ENCODE measurements at regions not wholly inside any gene's neighbourhood (a gene's known extent, or its start where the extent isn't known, plus 50 kb on each side); places are given as distances from the start of the nearest gene placed in this dataset.

DNA sequence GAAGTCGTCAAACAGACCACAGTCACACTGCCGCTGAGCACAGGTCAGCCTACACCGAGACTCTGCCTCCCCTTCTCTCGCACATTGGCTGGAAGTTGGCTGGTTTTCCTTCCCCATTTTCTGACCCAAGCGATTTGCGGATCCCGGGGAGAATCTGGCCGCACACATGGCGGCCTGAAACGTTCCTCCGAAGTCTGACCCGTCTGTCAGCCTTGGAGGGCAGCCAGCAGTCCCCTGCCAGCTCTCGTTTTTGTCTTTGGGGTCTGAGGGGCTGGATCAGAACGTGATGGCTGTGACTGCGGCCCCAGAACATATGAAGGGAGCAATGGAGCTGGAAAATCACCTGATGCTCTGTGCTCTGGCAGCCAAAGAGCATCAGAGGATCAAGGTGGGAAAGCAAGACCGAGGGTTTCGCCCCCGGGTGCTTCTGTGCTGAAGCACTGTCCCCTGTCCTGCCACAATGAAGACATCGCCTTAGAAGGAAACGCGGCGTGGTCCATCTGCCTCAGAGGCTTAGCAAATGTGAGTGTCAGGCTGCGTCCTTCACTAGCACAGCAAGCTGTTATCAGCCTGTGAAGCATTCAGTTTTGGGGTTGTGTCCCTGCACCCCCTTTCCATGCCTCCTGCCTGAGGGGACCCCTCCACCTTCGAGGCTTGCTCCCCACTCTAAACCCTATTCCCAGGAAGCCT lies 119.3 kb upstream of the SHH start:
- DNase-seq = no peak

DNA sequence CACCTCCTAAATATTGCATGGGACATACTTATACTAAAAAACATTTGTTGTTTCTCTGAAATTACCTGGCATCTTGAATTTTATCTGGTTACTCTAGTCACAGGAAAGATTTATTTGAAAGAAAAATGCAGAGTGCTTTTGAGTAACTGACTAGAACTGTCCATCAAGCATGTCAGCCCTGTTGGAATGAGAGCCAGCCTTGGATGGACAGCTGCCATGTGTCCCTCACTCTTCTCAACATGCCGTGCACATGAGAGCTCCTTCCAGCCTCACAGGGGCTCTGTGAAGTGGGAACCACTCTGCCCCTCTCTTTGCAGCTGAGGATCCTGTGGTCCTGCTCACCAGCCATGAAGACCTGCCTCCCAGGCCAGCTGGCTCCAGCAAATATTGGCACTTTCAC lies 118.3 kb upstream of the SHH start:
- no peak for DNase-seq

DNA sequence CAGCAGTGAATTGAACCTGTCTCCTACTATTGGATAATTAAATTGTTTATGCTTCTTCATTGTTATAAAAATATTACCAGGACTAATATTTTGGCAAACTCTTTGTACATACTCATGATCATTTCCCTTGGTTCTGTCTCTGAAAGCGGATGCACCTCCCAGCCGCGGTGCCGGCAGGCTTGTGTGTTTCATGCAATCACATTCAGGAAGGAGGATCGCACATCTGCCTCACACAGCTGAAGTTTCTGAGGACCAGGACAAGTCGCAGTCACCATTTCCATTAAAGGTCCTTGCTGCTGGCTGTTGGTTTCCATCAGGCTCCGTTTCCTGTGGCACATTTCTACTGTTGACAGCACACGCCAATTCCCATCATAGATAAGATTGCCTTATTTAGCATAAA lies 117.8 kb upstream of the SHH start:
- DNase-seq = no peak

DNA sequence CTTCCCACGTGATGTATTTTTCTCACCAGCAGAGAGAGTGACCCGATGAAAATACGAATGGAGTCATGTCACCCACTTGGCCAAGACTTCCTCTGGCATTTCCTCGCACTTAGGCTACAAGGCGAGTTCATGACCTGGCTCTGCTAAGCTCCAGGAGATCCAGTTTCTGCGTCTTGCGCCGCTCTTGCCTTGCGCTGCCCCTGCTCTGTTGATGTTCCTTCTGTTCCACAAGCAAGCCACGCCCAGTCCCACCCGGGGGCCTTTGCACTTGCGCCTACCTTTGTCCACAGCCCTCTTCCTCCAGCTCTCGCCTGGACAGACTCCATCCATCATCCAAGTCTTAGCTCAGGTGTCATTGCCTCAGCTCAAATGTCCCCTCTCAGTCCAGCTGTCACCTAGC lies 116.3 kb upstream of the SHH start:
- DNase-seq = no peak

DNA sequence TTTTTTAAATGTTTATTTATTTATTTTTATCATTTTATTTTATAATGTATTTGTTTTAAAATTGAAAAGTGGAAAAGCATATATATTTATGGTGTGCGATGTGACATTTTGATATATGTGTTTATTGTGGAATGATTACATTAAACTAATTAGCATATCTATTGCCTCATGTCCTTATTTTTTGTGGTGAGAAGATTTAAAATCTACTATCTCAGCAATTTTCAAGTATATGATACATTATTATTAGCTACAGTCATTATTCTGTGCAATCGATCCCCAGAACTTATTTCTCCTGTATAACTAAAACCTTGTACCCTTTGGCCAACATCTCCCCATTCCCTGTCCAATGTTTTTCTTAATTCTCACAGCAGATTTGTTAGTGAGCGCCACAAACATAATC lies 115.6 kb upstream of the SHH start:
- no peak for DNase-seq

DNA sequence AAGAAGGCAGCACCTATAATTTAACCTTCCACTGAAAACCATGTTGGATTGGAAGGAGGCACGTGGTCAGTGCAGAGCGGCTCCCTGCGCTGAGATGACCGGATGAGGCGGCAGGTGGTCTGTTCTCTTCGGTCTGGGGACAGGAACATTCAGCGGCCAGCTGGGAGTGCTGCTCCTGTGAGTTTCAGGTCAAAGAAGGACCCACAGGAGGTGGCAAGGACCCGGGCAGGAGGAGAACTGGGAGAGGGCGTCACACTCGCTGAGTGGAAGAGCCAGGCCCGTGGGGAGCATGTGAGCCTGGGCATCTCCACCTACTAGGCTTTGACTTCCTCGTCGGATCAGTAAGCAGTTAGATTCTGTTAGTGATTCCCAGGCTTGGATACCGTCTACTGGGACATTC lies 113.4 kb upstream of the SHH start:
- DNase-seq = no peak

DNA sequence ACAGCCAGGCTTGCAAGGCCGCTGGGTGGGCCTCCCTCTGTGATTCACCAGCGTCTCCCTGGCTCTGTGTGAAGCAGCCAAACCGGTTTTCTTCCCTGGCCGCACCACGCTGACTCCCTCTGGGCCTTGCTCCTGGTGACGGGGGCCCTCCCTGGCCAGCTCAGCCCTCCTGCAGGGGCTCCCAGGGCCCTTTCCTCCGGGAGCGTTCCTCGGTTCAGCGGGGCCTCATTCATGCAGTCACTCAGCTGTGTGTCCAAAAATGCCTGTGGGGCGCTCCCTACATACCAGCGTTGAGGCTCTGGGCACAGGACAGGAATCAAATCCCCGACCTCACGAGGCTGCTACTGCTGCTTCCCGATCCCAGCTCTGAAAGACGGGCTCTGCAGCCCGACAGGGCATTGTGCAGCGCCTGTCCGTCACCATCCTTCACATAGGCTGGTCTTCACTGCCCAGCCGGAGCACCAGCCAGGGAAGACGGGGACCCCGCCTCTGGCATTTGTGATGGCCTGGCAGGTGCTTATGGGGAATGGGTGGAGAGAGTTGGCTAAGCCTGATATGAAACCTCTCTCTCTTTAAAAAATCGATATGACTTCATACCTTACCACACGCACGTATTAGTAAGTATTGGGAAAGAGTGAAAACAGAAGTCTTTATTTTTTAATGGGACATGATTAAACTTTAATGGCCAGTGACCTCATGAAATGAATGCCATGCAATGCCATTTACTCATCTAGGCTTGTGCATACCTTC lies 110.0 kb upstream of the SHH start:
- no peak for DNase-seq

DNA sequence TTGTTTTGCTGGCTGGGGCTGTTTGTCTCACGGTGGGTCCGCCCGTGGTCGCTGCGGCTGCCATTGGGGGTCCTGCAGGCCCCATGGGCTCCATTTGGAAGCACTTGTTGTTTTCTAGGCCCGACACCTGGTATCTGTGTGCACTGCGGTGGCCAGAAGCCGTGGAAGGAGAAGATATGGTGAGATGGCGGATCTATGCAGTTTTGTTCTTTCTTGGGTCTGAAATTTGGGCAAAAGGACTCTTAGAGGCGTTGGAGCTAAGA lies 109.5 kb upstream of the SHH start:
- DNase-seq = no peak

DNA sequence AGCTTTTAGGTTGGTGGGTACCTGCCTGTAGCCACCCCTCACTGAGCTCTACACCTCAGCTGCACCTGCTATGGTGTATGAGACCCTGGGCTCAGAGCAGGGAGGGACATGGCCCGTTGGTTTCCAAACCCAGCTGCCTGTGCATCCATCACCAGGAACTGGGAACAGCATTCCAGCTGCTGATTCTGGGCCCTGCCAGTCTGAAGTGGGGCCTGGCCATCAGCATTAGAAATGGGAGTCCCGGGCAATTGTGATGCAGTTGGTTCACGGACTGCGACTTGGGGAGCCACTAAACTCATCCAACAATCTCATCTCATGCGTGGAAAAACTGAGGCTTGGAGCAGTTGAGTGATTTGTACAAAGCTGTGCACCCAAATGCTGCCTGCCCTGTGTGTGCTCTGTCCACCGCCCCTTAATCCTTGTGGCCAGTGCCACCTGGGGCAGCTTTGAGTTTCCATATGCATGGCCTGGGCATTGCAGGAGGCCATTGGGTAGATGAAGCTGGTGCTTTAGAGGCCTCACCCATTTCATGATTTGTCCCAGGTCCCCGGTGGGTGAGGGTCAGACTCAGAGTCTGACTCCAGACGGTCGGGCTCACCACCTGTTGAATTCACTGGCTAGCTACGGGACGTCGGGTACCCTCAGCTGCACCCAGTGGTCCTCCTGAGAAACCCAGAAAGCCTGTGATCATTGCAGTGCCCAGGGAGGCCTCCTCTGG lies 109.0 kb upstream of the SHH start:
- no peak for DNase-seq

DNA sequence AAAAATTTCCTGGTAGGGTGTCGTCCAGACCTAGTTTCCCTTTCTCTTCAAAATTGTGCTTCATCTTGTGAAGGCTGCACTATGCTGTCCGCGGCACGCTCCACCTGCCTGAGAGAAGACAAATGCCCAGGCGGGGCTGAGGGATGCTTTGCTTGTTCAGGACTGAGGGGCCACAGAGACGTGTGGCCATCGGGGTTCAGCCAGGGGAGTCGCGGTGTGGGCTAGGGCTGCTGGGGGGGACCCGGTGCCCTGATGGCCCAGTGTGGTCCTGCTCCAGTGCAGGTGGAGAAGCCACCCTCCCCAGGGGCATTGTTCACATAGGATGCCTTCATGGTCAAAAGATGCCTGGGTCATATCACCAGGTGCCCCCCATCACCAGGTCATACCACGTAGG lies 107.8 kb upstream of the SHH start:
- no peak for DNase-seq

DNA sequence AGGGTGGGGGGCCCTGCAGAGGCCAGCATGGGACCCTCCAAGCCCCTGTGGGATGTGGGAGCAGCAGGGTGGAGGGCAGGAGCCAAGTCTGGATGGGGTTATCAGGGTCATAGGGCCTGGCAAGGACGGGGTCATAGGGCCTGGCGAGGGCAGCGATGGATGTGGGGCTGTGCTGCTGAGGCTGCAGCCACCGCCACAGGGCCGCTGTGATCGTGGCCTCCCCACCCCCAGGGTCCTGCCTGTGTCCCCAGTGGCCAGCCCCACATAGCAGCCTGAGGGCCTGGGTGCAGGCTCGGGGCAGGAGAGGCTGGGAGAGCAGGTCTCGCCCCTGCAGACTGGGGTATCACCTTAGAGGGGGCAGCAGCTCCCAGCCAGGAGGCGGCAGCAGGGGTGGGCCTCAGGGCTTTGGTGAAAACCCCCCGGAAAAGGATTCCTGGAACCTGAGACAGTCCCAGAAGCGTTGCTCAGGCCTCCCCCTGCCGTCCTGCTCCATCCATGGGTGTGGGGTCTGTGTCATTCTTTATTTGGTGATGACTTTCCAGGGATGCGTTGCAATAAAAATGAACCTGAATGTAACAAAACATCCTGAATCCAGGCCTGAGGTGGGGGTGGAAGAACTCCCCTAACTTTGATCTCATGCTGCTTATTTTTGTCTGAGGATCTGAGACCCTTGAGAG lies 107.3 kb upstream of the SHH start:
- no peak for DNase-seq

DNA sequence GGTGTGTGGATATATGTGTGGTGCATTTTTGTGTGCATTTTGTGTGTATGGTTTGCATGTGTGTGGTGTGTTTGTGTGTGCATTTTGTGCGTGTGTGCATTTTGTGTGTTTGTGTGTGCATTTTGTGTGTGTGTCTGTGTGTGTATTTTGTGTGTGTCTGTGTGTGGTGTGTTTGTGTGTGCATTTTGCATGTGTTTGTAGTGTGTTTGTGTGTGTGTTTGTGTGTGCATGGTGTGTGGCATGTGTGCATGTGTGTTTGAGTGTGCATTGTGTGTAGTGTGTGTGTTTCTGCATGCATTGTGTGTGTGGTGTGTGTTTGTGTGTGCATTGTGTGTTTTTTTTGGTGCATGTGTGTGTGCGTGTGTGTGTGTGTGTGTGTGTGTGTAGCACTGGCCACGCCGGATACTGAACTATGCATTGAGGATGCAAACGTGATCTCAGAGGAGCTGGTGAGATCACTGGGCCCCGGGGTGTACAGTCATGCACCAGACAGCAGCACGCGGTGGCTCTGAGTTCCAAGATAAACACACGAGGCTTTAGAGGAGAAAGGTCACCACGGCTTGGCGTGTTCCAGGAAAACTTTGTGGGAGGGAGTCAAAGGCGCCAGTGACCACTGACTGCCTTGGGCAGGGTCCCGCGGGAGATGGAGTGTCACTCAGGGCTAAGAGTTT lies 106.6 kb upstream of the SHH start:
- no peak for DNase-seq

DNA sequence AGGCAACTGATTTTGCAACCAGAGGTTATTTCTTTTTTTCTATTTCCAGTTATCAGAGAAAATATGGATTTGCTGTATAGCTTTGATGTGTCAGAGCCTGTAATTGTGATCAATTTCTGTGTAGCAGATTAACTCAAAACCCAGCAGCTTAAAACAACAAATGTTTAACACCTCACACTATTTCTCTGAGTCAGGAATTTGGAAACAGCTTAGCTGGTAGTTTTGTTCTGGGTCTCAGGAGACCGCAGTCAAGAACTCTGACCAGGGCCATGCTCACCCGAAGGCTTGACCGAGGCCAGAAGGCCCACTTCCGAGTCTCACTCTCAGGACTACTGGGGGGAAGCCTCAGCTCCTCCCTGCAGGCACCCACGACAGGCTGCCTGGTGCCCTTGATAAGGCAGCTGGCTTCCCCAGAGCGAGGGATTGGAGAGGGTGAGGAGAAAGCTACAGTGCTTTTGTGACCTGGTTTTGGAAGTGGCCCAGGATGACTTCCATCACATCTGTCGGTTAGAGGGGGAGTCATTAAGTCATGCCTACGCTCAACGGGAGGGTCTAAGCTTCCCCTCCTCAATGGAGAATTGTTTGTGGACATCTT lies 105.7 kb upstream of the SHH start:
- DNase-seq = no peak

DNA sequence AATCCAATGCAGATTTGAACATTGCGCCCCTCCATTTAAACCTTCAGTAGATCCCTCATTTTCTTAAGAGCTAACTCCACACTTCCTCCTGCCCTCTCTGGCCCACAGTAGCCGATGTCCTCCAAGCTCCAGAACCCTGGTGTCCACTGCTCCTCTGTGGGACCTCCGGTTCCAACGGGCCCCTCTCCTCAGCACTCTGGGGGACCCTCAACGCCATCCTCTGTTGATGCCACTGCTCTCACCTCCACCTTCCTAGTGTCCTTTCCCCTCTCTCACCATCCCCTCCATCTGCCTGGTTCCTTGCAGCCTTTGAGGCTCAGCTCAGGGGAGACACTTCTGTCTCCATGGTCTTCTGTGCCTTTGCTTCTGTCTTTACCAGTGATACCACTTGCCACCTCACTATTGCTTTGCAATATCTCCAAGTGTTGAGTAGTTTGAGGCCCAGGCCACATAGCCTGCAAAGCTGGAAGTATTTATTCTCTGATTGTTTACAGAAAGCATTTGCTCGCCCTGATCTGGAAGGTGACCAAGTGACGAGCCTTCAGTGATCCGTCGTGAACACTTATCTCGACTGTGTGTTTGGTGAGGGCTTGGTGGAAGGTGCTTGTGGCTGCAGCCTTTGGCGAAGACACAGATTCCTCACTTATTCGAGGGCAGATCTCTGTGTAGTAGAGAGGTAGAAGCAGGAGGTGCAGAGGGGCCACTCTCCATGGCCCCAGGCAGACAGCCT lies 104.8 kb upstream of the SHH start:
- no peak for DNase-seq

DNA sequence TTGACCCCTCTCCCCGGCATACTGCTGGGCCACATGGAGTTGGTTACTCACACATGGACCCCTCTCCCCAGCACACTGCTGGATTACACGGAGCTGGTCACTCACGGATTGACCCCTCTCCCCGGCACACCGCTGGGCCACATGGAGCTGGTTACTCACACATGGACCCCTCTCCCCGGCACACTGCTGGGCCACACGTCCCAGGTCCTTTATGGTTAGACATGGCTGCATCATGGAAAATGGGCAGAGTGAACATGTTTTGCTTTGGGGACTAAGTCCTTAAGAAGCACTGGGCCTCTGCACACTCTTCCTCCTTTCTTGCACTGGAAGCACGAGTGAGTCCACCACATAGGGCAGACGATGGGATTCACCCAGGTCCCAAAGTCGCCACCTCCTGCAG lies 102.1 kb upstream of the SHH start:
- no peak for DNase-seq

DNA sequence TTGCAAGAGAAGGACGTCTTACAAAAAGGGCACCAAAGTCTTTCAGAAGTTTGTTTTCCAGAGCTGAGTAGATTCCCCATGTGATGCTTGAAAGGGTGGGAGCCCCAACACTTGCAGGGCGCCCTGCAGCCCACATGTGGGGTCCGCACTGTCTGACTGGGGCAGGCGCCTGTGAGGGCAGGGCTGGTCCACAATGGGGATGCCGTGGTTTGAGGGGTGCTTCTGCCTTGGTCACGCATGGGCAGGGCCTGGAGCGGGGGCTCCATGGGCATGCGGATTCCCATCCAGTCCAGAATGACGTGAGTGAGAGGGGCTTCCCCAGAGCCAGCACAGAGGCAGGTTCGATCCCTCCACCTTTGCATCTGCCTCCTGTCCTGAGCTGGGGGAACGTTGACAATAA lies 101.5 kb upstream of the SHH start:
- DNase-seq = no peak

DNA sequence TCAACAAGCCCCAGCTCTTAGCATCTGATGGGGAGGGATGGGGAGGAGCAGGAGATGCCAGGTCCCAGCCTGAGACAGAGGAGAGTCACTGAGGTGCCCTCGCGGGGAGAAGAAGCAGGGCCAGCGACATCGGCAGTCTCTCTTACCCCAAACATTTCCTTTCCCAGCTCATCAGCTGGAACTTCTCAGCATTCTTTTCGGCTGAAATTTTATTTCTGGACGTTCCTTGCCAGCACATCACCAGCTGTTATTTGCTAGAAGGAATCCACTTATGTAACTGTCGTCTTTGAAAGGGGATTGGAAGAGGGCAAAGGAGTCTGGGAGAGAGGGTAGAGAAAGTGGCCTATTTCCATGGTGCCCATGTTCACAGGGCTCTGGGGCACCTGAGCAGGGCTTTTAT lies 101.0 kb upstream of the SHH start:
- DNase-seq = no peak

DNA sequence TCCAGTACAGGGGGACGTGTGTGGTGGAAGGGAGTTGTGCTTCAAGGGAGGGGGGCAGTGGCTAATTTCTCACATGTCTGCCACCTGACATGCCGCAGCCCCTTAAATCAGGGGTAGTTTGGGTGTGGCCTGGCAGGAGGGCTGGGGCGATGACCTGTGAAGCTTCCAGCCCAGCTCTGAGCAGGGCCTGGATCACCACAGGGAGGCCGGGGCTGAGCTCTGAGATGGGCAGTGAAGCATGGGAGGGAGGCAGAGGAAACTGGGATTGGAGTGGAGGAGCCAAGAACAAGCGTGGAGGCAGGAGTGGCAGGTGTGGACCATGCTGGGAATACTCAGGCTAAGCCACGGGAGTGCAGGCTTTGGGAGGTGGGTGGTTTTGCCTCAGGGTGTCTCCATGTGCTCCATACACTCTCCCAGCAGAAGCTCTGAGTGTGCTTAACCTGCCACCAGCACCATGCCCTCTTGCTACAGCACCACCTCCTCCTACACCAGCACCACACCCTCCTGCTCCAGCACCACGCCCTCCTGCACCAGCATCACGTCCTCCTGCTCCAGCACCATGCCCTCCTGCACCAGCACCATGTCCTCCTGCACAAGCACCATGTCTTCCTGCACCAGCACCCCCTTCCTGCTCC lies 99.3 kb upstream of the SHH start:
- DNase-seq = no peak

DNA sequence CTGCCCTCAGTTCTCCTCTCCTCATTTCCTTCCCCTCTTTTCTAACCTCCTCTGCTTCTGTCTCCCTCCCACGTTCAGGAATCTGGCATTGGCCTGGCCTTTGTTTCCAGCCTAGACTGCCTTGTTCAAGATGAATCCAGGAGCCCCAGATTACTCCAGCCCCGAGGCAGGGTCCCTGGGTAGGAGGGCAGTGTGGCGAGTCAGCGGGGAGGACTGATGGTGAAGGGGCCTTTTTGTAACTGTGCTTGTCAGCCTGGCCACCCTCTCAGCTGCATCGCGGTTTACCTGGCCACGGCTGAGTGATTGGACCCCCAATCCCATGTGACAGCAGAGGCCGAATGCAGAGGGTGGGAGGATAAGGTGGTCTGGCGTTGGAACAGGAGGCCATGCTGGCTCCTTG lies 96.1 kb upstream of the SHH start:
- DNase-seq = no peak

DNA sequence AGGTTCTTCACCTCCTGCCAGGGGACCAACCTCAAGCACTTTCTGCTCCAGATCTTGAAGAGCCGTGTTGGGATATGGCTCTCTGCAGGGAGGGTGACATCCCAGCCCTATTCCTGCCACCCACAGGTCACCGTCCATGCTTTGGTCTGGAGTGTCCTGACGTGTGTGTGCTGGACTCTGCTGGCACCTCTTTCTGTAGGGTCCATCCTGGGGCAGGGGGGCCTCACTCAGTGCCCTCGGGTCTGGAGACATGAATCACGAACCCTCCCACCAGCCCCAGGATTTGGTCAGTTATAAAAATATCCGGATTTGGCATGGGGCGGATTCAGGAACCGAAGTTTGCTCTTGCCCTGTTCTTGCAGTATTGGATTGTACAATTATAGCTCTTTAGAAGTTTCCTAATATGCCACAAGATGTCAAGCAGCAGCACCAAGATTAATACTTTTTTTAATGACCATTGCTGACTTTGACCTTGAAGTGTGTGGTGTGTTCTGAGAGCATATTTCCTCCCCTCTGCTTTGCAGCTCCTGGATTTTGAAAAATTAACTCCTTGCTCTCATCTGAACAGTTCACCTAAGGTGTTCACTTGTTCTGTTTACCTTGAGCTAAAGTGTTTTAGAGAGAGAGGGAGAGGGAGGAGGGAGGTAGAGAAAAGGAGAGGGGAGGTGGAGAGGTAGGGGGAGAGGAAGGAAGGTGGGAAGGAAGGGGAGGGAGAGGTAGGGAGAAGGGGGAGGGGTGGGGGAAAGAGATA lies 95.4 kb upstream of the SHH start:
- no peak for DNase-seq
